GM12878 (cell line): ENCODE measurements at regions not wholly inside any gene's neighbourhood (a gene's known extent, or its start where the extent isn't known, plus 50 kb on each side); places are given as distances from the start of the nearest gene placed in this dataset.
A peak's percentile ranks its signal among the peaks of the same experiment; 100 is the strongest.

ENCODE experiments used
- ATAC-seq: fragments of 200-7000 bp; cut with Tn5 transposase; 3 replicates; pipeline ENCODE4 v1.9.1; 2020; ENCODE audit warnings: mild to moderate bottlenecking, moderate library complexity
- BruUV-seq: library from RNA; stranded (reverse); fragments of 400-500 nt; replicated peaks from 2 replicates; lab custom pipeline; 2021; lab: Mats Ljungman, UMichigan
- CTCF ChIA-PET: fragments of 300-600 bp; sonication (Branson Sonifier 250); formaldehyde crosslinking; extraction: SDS; loops from one replicate; lab custom pipeline; 2021; ENCODE audit warnings: inconsistent platforms; lab: Yijun Ruan, JAX
- POLR2A ChIA-PET: fragments of 350-600 bp; formaldehyde crosslinking; extraction: SDS; loops from one replicate; lab custom pipeline; 2021; ENCODE audit warnings: inconsistent platforms; lab: Charles Lee
- RAD21 ChIA-PET: fragments of 300-600 bp; sonication (Branson Sonifier 250); formaldehyde crosslinking; loops from one replicate; lab custom pipeline; 2023; ENCODE audit warnings: antibody characterized with exemption; ENCODE audit not compliant: unreplicated experiment; lab: Charles Lee
- SMC1A ChIA-PET: fragments of 300-600 bp; sonication (Branson Sonifier 250); formaldehyde crosslinking; loops from one replicate; lab custom pipeline; 2023; ENCODE audit not compliant: unreplicated experiment, uncharacterized antibody; lab: Charles Lee
- DNase-seq: peaks from one replicate; pipeline ENCODE4 v3.0.0-alpha.2; 2011; ENCODE audit warnings: low read depth, low spot score
- FAIRE-seq: peaks from 3 replicates; lab custom pipeline; 2011; peaks lifted over from hg19 to GRCh38; lab: Jason Lieb, UNC
- H2AFZ ChIP-seq: 2 replicates; pipeline ENCODE4 v1.6.0; 2011; ENCODE audit warnings: low read depth, low read length, control low read depth; ENCODE audit not compliant: control insufficient read depth
- H3K27ac ChIP-seq: 2 replicates; pipeline ENCODE4 v1.5.1; 2011; ENCODE audit warnings: control low read depth; ENCODE audit not compliant: control insufficient read depth, insufficient read depth
- H3K27me3 ChIP-seq, 2 experiments: replicated peaks in 1 of 2; 2 replicates each; pipeline versions ENCODE4 v1.6.0 to v1.6.1; 2011; ENCODE audit warnings: low read length in 1 of 2; ENCODE audit not compliant: control insufficient read depth in 2 of 2, insufficient read depth in 2 of 2
- H3K36me3 ChIP-seq, 2 experiments: 2 replicates each; pipeline ENCODE4 v1.5.1; 2011; ENCODE audit warnings: low read length in 1 of 2; ENCODE audit not compliant: control insufficient read depth in 2 of 2, insufficient read depth in 2 of 2
- H3K4me1 ChIP-seq: 2 replicates; pipeline ENCODE4 v1.6.1; 2011; ENCODE audit warnings: mild to moderate bottlenecking, low read length, moderate library complexity, mixed read lengths; ENCODE audit not compliant: control insufficient read depth, insufficient read depth
- H3K4me2 ChIP-seq: 2 replicates; pipeline ENCODE4 v1.6.0; 2011; ENCODE audit warnings: control low read depth; ENCODE audit not compliant: control insufficient read depth, insufficient read depth
- H3K4me3 ChIP-seq: fragments of 200-600 bp; sonication (generic); 2 replicates; pipeline ENCODE4 v1.5.1; 2016
- H3K79me2 ChIP-seq: 2 replicates; pipeline ENCODE4 v1.6.0; 2011; ENCODE audit warnings: low read length; ENCODE audit not compliant: control insufficient read depth, insufficient read depth
- H3K9ac ChIP-seq: 2 replicates; pipeline ENCODE4 v1.8.0; 2011; ENCODE audit warnings: low read length, control low read depth, mixed read lengths; ENCODE audit not compliant: control insufficient read depth, insufficient read depth
- H3K9me3 ChIP-seq: replicated peaks from 3 replicates; pipeline ENCODE4 v1.5.1; 2011; ENCODE audit warnings: mild to moderate bottlenecking, low read length; ENCODE audit not compliant: control insufficient read depth, insufficient read depth
- H4K20me1 ChIP-seq: 2 replicates; pipeline ENCODE4 v1.6.0; 2011; ENCODE audit not compliant: control insufficient read depth, insufficient read depth
- ASH2L ChIP-seq: fragments of 300-600, 200-600 bp; sonication (generic); IDR thresholded peaks from 2 replicates; pipeline ENCODE4 v1.6.1; 2017; ENCODE audit warnings: low read depth, mild to moderate bottlenecking, borderline replicate concordance
- CREB1 ChIP-seq: IDR thresholded peaks from 2 replicates; pipeline ENCODE4 v1.6.1; 2012; ENCODE audit warnings: low read depth, mild to moderate bottlenecking, inconsistent platforms
- CREM ChIP-seq: IDR thresholded peaks from 2 replicates; pipeline ENCODE4 v1.6.1; 2014; ENCODE audit warnings: antibody characterized with exemption, low read depth
- EED ChIP-seq: sonication (generic); IDR thresholded peaks from 2 replicates; pipeline ENCODE4 v1.6.1; 2016; ENCODE audit warnings: antibody characterized with exemption, low read depth
- ETV6 ChIP-seq, 2 experiments: fragments of 450-650 bp in 1 of 2; IDR thresholded peaks in 1 of 2; conservative IDR thresholded peaks in 1 of 2; 2 replicates each; pipeline ENCODE4 v1.6.1; 2014; ENCODE audit warnings: antibody characterized with exemption in 1 of 2, borderline replicate concordance in 1 of 2, low read depth in 1 of 2, mild to moderate bottlenecking in 1 of 2, moderate library complexity in 1 of 2
- IKZF1 ChIP-seq: fragments of 450-650 bp; conservative IDR thresholded peaks from 2 replicates; pipeline ENCODE4 v1.6.1; 2017; ENCODE audit warnings: antibody characterized with exemption, mild to moderate bottlenecking
- IKZF2 ChIP-seq, 2 experiments: fragments of 450-650 bp; IDR thresholded peaks; 2 replicates each; pipeline ENCODE4 v1.6.1; 2017; ENCODE audit warnings: mild to moderate bottlenecking in 2 of 2, moderate library complexity in 2 of 2
- JUNB ChIP-seq: IDR thresholded peaks from 2 replicates; pipeline ENCODE4 v1.6.1; 2016; ENCODE audit warnings: antibody characterized with exemption, mild to moderate bottlenecking
- MEF2B ChIP-seq: fragments of 450-650 bp; IDR thresholded peaks from 2 replicates; pipeline ENCODE4 v1.6.1; 2018; ENCODE audit warnings: mild to moderate bottlenecking, moderate library complexity; ENCODE audit not compliant: partially characterized antibody, poor library complexity, severe bottlenecking
- NFIC ChIP-seq: IDR thresholded peaks from 2 replicates; pipeline ENCODE4 v1.6.1; 2012; ENCODE audit warnings: low read depth, mild to moderate bottlenecking, inconsistent platforms, low read length, moderate library complexity
- NR2F1 ChIP-seq: fragments of 450-650 bp; conservative IDR thresholded peaks from 2 replicates; pipeline ENCODE4 v1.6.1; 2017; ENCODE audit warnings: mild to moderate bottlenecking
- PKNOX1 ChIP-seq: fragments of 450-650 bp; IDR thresholded peaks from 2 replicates; pipeline ENCODE4 v1.6.1; 2016; ENCODE audit warnings: mild to moderate bottlenecking
- RCOR1 ChIP-seq: conservative IDR thresholded peaks from 2 replicates; pipeline ENCODE4 v1.6.1; 2012; ENCODE audit warnings: low read depth, low read length, improper control_type of control experiment
- RELA ChIP-seq: fragments of 450-650 bp; IDR thresholded peaks from 2 replicates; pipeline ENCODE4 v1.8.0; 2014; ENCODE audit warnings: borderline replicate concordance; ENCODE audit not compliant: partially characterized antibody
- RUNX3 ChIP-seq: IDR thresholded peaks from 2 replicates; pipeline ENCODE4 v1.6.1; 2012; ENCODE audit warnings: low read length, inconsistent platforms
- ZNF384 ChIP-seq: IDR thresholded peaks from 2 replicates; pipeline ENCODE4 v1.6.1; 2012; ENCODE audit warnings: low read depth, mild to moderate bottlenecking, low read length, improper control_type of control experiment, borderline replicate concordance
- WGBS: methylation state at CpG from one replicate; pipeline ENCODE4 v1.1.6; 2016; ENCODE audit warnings: low lambda C conversion rate; ENCODE audit not compliant: insufficient replicate concordance, insufficient coverage; ENCODE audit errors: missing lambda C conversion rate; 5-methylcytosine and 5-hydroxymethylcytosine counted together
- in situ Hi-C: fragments of 300-500 bp; cut with MboI; formaldehyde crosslinking; loops from 9 replicates; pipeline ENCODE4 v1.14.3; 2018; ENCODE audit warnings: mixed read lengths
- intact Hi-C: fragments of 100-400 bp; cut with micrococcal nuclease; formaldehyde crosslinking; loops from one replicate; pipeline ENCODE4 v1.14.2; 2022; ENCODE audit not compliant: unreplicated experiment
- TF ChIP-seq, protein P1 (sequence below), 3 experiments: IDR thresholded peaks in 2 of 3; conservative IDR thresholded peaks in 1 of 3; 2 replicates each; pipeline ENCODE4 v1.5.1; 2011; ENCODE audit warnings: low read depth in 3 of 3, low read length in 3 of 3, mild to moderate bottlenecking in 3 of 3, control low read depth in 2 of 3, moderate library complexity in 2 of 3, inconsistent platforms in 1 of 3, mixed read lengths in 1 of 3; ENCODE audit not compliant: control insufficient read depth in 2 of 3, insufficient read depth in 1 of 3; ENCODE audit errors: extremely low read depth in 1 of 3
- TF ChIP-seq, protein P2 (sequence below): fragments of 450-650 bp; IDR thresholded peaks from 2 replicates; pipeline ENCODE4 v1.6.1; 2017; ENCODE audit warnings: mild to moderate bottlenecking

GRCh38 chr2:8475349-8476031 is 206.4 kb upstream of the ID2 start:
- H3K9me3 ChIP-seq: no peaks in the 10 kb centered on the region; the same call in 2 of the 3 replicates
- H3K4me3 ChIP-seq: no peak overlapping the region
- no TSS peak for BruUV-seq
- FAIRE-seq: no peak
- no peak overlapping the region for H3K9ac ChIP-seq
- no peaks in the 10 kb centered on the region for H3K27me3 ChIP-seq
- in situ Hi-C loops: loop anchor here (5.0 kb wide), 1 partner anchor 173 kb away; no protein-coding TSS in a partner anchor
- peak overlapping the region; percentile 1; the same call in 1 of the 2 replicates for H3K27ac ChIP-seq
- H3K4me2 ChIP-seq: peak overlapping the region; percentile 1; the same call in 1 of the 2 replicates
- CTCF ChIA-PET: interaction anchor here (0.8 to 2.1 kb wide), 8 partner anchors 9 to 1048 kb away, joined by 3 to 8 read pairs (median 4); no protein-coding TSS in a partner anchor
- SMC1A ChIA-PET: interaction anchor here (0.7 to 9.8 kb wide), 25 partner anchors 10 to 1038 kb away, joined by 3 to 145 read pairs (median 5); no protein-coding TSS in a partner anchor
- H3K36me3 ChIP-seq: no peaks in the 10 kb centered on the region; a peak in 1 of 4 replicates
- ATAC-seq: peak; percentile 56
- RAD21 ChIA-PET: interaction anchor here (0.7 to 6.7 kb wide), 23 partner anchors 10 to 1048 kb away, joined by 3 to 49 read pairs (median 7); partner anchors contain the start of gene ID2
- no peaks in the 10 kb centered on the region for H3K79me2 ChIP-seq
- 42% methylated on average over 13 of the region's 13 CpGs for WGBS
- POLR2A ChIA-PET: interaction anchor here (0.6 to 4.8 kb wide), 19 partner anchors 8 to 960 kb away, joined by 3 to 28 read pairs (median 5); partner anchors contain the start of gene ID2
- H3K4me1 ChIP-seq: peaks cover 66% of the 10 kb centered on the region
- DNase-seq: peak; percentile 77
- H2AFZ ChIP-seq: no peak overlapping the region
- no peaks in the 10 kb centered on the region for H4K20me1 ChIP-seq
- intact Hi-C loops: loop anchor here (2.0 to 5.0 kb wide), 3 partner anchors 132 to 1048 kb away; no protein-coding TSS in a partner anchor
- TF ChIP-seq, protein P1, sequence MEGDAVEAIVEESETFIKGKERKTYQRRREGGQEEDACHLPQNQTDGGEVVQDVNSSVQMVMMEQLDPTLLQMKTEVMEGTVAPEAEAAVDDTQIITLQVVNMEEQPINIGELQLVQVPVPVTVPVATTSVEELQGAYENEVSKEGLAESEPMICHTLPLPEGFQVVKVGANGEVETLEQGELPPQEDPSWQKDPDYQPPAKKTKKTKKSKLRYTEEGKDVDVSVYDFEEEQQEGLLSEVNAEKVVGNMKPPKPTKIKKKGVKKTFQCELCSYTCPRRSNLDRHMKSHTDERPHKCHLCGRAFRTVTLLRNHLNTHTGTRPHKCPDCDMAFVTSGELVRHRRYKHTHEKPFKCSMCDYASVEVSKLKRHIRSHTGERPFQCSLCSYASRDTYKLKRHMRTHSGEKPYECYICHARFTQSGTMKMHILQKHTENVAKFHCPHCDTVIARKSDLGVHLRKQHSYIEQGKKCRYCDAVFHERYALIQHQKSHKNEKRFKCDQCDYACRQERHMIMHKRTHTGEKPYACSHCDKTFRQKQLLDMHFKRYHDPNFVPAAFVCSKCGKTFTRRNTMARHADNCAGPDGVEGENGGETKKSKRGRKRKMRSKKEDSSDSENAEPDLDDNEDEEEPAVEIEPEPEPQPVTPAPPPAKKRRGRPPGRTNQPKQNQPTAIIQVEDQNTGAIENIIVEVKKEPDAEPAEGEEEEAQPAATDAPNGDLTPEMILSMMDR (IDR thresholded peaks at IDR 0.05 in 2 of 3, conservative IDR thresholded peaks at IDR 0.05 in 1 of 3; ENCODE audit: control insufficient read depth in 2 of 3, extremely low read depth in 1 of 3, insufficient read depth in 1 of 3, low read depth in 3 of 3, low read length in 3 of 3): no peak
- TF ChIP-seq ZNF384 (peak; percentile 51; the same call in 1 of the 2 replicates), RCOR1 (no peak), ETV6 (conservative IDR thresholded peaks at IDR 0.05 in 1 of 2, IDR thresholded peaks at IDR 0.05 in 1 of 2; ENCODE audit: borderline replicate concordance in 1 of 2, low read depth in 1 of 2) (peak in 1 of 2 experiments; percentile 80; a peak in 1 of 4 replicates), CREM (peak; percentile 70; the same call in 1 of the 2 replicates), IKZF2 (IDR thresholded peaks at IDR 0.05) (peak; percentile 90 to 93), MEF2B (peak; percentile 69), PKNOX1 (peak; percentile 95), NR2F1 (peak; percentile 64), IKZF1 (peak; percentile 93), CREB1 (peak; percentile 53; the same call in 1 of the 2 replicates), RELA (peak; percentile 20), NFIC (peak; percentile 75; the same call in 1 of the 2 replicates), RUNX3 (peak; percentile 38; the same call in 1 of the 2 replicates), ASH2L (no peak), EED (peak; percentile 81), JUNB (peak; percentile 74)
- TF ChIP-seq, protein P2, sequence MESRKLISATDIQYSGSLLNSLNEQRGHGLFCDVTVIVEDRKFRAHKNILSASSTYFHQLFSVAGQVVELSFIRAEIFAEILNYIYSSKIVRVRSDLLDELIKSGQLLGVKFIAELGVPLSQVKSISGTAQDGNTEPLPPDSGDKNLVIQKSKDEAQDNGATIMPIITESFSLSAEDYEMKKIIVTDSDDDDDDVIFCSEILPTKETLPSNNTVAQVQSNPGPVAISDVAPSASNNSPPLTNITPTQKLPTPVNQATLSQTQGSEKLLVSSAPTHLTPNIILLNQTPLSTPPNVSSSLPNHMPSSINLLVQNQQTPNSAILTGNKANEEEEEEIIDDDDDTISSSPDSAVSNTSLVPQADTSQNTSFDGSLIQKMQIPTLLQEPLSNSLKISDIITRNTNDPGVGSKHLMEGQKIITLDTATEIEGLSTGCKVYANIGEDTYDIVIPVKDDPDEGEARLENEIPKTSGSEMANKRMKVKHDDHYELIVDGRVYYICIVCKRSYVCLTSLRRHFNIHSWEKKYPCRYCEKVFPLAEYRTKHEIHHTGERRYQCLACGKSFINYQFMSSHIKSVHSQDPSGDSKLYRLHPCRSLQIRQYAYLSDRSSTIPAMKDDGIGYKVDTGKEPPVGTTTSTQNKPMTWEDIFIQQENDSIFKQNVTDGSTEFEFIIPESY: no peak
